ENCODE measurements at regions not wholly inside any gene's neighbourhood (a gene's known extent, or its start where the extent isn't known, plus 50 kb on each side); places are given as distances from the start of the nearest gene placed in this dataset.

- Histone ChIP-seq H3K36me3 (ENCODE audit: control insufficient read depth, insufficient read depth, low read length) (no peaks in the 10 kb centered on the region), H3K4me3 (ENCODE audit: low read depth, low read length) (no peak overlapping the region)
Observed at GRCh38 chr2:118169359-118170005, 81.2 kb downstream of the INSIG2 start.

GRCh38 chr2:118168615-118169014 is 80.3 kb downstream of the INSIG2 start:
- Histone ChIP-seq H3K4me3 (ENCODE audit: low read depth, low read length) (no peak overlapping the region), H3K36me3 (ENCODE audit: control insufficient read depth, insufficient read depth, low read length) (no peaks in the 10 kb centered on the region), H3K9me3 (ENCODE audit: control insufficient read depth, insufficient read depth, low read length) (no peaks in the 10 kb centered on the region), H3K4me1 (ENCODE audit: control insufficient read depth, insufficient read depth, low read length) (no peaks in the 10 kb centered on the region), H3K9ac (ENCODE audit: low read depth, low read length) (no peak overlapping the region), H3K27me3 (ENCODE audit: control insufficient read depth, insufficient read depth, low read length) (no peaks in the 10 kb centered on the region)

More at GRCh38 chr2:118169359-118170005, 81.2 kb downstream of the INSIG2 start:
- no peak overlapping the region for H3K9ac ChIP-seq (ENCODE audit: low read depth, low read length)
- H3K27me3 ChIP-seq (ENCODE audit: control insufficient read depth, insufficient read depth, low read length) = no peaks in the 10 kb centered on the region
- H3K4me1 ChIP-seq (ENCODE audit: control insufficient read depth, insufficient read depth, low read length) = no peaks in the 10 kb centered on the region
- H3K9me3 ChIP-seq (ENCODE audit: control insufficient read depth, insufficient read depth, low read length) = no peaks in the 10 kb centered on the region

GRCh38 chr2:118167026-118167425 is 78.8 kb downstream of the INSIG2 start:
- H3K4me1 ChIP-seq (ENCODE audit: control insufficient read depth, insufficient read depth, low read length) = no peaks in the 10 kb centered on the region

GRCh38 chr2:118166242-118166641 is 78.0 kb downstream of the INSIG2 start:
- no peaks in the 10 kb centered on the region for H3K27me3 ChIP-seq (ENCODE audit: control insufficient read depth, insufficient read depth, low read length)
- no peaks in the 10 kb centered on the region for H3K4me1 ChIP-seq (ENCODE audit: control insufficient read depth, insufficient read depth, low read length)
- H3K9ac ChIP-seq (ENCODE audit: low read depth, low read length) = no peak overlapping the region
- H3K9me3 ChIP-seq (ENCODE audit: control insufficient read depth, insufficient read depth, low read length) = no peaks in the 10 kb centered on the region
- H3K4me3 ChIP-seq (ENCODE audit: low read depth, low read length) = no peak overlapping the region
- H3K36me3 ChIP-seq (ENCODE audit: control insufficient read depth, insufficient read depth, low read length) = no peaks in the 10 kb centered on the region

More at GRCh38 chr2:118167026-118167425, 78.8 kb downstream of the INSIG2 start:
- Histone ChIP-seq H3K9me3 (ENCODE audit: control insufficient read depth, insufficient read depth, low read length) (no peaks in the 10 kb centered on the region), H3K4me3 (ENCODE audit: low read depth, low read length) (no peak overlapping the region), H3K36me3 (ENCODE audit: control insufficient read depth, insufficient read depth, low read length) (no peaks in the 10 kb centered on the region), H3K27me3 (ENCODE audit: control insufficient read depth, insufficient read depth, low read length) (no peaks in the 10 kb centered on the region), H3K9ac (ENCODE audit: low read depth, low read length) (no peak overlapping the region)

- Histone ChIP-seq H3K27me3 (ENCODE audit: control insufficient read depth, insufficient read depth, low read length) (no peaks in the 10 kb centered on the region), H3K9me3 (ENCODE audit: control insufficient read depth, insufficient read depth, low read length) (no peaks in the 10 kb centered on the region), H3K9ac (ENCODE audit: low read depth, low read length) (no peak overlapping the region), H3K4me1 (ENCODE audit: control insufficient read depth, insufficient read depth, low read length) (no peaks in the 10 kb centered on the region), H3K36me3 (ENCODE audit: control insufficient read depth, insufficient read depth, low read length) (no peaks in the 10 kb centered on the region), H3K4me3 (ENCODE audit: low read depth, low read length) (no peak overlapping the region)
Observed at GRCh38 chr2:118165595-118165994, 77.3 kb downstream of the INSIG2 start.
